GM18511 (cell line): ENCODE measurements at regions not wholly inside any gene's neighbourhood (a gene's known extent, or its start where the extent isn't known, plus 50 kb on each side); places are given as distances from the start of the nearest gene placed in this dataset.

Experiments
- ATAC-seq: cut with Tn5 transposase; IDR thresholded peaks from one replicate; pipeline ENCODE4 v1.9.1; 2021; ENCODE audit warnings: mild to moderate bottlenecking, moderate library complexity; ENCODE audit not compliant: unreplicated experiment

GRCh38 chr15:37165395-37165794 is 65.0 kb upstream of the MEIS2 start:
- ATAC-seq: no peak

DNA sequence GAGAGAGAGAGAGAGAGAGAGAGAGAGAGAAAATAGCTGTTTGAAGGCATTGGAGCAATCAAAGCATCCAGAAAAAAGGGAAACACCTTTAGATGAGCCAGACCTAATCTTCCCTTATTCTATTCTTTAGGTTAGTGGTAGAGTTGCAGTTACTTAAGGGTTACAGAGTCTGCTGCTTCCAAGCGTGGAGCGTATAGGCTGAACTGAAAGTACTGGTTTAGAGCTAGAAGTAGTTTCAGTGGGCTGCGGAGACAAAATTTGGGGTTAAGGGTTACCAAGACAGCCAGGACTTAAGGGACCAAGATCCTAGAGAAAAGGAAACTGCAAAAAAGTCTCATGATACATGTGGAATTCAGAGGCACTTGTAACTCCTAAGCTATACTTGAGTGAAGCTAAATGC is 66.1 kb upstream of the MEIS2 start:
- ATAC-seq: no peak

DNA sequence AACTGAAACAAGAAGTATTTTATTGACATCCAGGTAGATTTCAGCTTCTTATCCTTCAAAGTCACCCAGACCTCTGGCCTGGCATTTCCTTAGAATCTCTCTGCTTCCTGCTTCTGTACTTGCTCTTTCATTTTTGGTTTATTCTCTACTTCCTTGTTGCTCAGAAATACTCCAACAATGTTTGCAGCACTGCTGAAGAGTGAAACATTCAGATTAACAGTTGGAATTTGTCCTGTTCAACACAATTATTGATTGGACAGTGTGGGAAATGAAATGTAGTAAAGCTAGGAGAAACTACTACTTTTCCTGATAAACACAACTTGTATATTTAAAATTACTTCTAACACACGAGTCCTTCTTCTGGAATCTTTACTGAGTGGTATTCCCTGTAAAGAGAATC is 81.0 kb upstream of the MEIS2 start:
- ATAC-seq: no peak

DNA sequence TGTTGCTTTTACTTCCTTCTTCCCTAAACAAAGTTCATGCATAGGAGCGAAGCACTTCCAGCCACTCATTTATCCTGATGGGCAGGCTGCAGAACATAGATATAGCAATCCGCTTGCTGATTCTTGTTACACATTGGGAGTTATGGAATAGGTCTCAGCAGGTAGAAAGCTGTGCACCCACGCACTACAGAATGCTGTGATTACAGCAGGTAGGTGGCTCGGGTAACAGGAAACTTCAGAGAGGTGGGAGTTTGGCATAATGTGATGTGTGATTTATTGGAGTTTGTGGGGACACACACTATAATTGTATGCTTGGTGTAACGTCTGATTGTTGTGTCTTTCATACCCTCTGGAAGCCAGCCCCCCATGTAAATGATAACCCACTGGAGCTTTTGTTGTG is 99.2 kb upstream of the MEIS2 start:
- ATAC-seq: no peak

DNA sequence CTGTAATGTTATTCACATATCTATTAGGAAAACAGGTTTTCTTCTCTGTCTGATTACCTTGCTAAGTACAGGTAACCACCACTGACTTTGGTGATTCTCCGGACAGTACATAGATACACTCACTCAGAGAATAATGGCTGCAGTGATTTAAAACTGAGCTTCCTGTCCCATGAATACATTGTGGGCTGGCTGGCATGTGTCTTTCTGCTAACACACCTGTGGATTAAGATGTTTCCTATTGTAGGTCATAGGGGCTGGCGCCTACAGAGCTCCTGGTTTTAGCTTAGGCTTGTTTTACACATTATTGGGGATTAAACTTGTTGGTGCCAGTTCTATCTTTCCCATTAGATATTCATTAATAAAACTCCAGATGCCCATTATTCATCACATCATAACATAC is 102.7 kb upstream of the MEIS2 start:
- ATAC-seq: no peak

GRCh38 chr15:37204692-37205091 is 104.3 kb upstream of the MEIS2 start:
- no peak for ATAC-seq

DNA sequence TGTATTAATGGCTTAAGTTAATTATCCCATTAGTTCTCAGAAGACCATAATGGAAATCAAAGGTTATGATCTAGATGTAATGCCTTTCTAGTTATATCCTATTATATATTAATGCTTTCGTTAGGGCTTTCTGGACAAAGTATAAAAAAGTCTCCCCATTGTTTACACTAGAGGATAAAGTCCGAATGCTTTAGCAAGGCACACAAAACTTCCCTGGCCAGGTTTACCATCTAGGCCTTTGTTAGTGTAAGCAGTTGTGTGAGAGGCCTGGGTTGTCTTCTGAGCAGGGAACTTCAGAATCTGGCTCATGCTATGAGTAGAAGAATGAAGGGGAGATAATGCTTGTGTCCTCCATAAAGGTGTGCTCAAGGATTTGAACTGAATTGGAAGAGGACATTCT is 106.3 kb upstream of the MEIS2 start:
- ATAC-seq: no peak

GRCh38 chr15:37208146-37209040 is 108.0 kb upstream of the MEIS2 start:
- no peak for ATAC-seq

DNA sequence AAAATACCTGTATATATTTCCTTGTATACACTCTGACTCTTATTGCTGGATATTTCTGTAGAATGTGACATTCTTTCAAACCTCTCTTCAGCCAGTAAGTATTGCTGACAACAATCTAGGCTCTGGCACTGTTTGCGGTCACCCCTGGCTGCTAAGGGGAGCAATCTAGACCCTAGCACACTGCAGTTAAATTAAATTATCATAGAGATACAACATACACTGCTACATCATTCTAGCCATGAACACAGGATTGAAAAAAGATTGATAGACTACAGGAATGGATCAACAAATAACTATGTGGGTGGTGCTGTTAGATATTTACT is 108.7 kb upstream of the MEIS2 start:
- no peak for ATAC-seq

DNA sequence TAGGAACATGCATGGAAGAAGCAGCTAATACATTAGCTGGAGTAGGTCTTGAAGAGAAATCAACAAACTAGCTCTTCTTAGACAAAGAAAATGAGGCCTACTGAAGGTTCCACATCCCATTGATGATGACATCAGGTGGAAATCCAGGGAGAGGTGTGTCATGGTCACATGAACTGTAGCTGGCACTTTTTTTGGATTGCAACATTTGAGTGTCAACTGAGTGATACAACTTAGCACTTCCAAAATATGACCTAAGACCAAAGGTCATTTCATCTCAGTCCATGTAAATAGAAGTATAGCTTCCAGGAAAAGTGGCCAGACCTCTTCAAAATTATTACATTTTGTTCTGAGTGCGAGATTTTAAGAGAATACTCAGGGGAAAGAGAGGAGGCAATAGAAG is 117.2 kb upstream of the MEIS2 start:
- no peak for ATAC-seq

DNA sequence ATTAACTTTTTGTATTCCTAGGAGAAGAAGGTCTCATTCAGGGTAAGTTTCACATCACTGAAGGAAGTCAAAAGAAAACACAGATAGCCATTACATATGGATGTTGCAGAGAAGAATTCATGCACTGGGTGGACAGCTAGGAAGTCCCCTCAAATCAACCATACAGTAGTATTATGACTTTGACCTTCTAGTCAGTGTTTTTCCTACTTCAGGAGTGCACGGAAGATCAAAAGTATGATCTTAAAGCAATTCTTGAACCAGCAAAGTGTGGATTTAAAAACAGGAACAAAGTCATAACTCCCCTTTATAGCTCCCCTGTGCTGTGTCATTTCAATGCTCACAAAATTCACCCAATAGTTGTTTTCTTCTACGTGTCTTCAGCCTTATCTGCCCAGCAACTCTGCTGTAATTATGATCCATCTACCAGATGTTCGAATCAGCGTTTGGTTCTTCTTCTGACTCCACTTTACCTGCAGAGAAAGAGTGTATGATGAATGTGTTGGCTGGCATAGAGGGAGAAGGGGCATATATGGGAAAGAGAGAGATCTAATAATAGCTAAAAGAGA is 118.1 kb upstream of the MEIS2 start:
- ATAC-seq: no peak

DNA sequence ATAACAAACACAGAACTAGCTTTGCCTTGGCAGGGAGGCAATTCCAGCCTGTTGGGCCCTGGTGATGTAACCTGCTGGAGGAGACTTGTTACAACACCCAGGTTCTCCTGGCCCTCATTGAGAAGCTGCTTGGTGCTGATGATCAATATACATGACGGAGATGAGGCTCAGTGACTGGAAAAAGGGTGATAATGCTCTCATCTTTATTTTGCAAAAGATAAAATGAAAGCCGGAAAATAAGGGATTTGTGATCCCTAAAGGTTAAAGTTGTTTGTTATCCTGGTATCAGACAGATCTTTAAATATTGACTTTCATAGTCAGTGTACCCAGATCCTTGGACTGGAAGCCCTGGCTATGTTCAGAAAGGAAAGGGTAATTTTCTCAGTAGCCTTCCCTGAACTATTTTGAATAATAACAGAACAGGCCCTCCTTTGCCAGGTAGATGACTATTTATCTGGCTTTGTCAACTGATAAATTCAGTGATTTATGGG is 118.9 kb upstream of the MEIS2 start:
- ATAC-seq: no peak

DNA sequence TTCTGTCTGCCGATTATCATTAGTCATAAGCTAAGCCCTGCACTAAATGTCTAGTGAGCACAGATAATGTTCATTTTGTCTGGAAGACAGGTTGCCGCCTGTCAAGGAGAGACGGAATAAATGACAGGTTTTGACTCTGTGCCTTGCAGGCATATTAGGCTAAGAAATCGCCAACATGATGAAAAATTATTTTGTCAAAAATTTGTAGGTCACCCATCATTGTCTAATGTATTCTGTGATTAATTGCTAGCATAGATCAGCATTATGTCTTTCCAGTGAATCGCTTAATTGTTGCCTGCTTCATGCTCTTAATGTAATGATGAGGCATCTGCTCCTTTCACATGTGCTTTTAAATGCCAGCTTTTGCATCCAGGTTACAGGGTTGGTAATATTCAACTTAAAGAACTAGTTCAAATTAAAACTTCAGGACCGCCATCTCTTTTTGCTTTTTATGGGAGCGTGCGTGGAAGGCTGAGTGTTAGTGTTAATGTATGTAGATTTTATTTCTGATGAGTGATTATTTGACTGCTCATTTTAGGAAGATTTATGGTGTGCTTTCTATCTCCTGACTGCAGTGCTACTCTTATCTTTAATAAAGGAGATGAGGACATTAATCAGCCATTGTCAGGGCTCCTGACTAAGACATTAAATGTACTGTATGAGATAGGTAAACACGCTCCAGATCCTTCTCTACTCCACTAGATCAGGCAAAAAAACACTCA is 120.8 kb upstream of the MEIS2 start:
- no peak for ATAC-seq

DNA sequence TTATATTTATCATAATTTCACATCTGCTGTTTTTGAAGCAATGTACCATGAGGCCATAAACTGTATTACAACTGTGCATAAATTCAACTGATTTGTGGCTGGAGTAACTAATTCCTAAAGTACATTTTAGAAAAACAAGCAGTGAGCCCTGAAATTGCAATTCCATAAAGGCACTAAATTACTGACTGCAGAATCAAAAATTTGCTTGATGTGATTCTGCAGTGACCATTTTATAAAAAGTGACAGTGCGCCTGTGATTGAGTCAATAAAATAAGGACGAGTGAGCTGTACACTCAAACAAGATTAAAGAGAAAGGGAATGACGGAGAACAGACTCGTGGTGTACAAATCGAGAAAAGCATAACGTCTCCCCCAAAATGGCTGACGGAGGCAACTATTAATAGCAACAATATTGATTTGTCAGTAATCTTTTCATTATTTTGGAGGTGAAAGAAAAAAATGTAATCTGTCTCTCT is 121.4 kb upstream of the MEIS2 start:
- no peak for ATAC-seq

DNA sequence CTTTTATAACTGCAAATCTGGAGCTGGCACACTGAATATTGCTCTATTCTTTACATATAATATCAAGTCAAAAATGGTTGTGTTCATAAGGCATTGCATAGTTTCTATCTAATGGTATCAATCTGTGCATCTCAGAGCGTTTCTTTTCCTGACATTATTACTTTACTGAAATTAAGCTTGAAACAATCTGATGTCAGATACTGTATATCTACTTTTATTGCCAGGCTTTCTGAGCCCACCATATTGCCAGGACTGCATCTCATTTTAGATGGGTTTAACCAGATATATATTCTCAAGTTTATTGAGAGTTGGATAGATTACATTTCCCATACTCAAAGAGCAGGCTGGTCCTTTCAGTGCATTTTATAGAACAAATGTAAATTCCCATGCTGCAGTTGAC is 122.7 kb upstream of the MEIS2 start:
- no peak for ATAC-seq

DNA sequence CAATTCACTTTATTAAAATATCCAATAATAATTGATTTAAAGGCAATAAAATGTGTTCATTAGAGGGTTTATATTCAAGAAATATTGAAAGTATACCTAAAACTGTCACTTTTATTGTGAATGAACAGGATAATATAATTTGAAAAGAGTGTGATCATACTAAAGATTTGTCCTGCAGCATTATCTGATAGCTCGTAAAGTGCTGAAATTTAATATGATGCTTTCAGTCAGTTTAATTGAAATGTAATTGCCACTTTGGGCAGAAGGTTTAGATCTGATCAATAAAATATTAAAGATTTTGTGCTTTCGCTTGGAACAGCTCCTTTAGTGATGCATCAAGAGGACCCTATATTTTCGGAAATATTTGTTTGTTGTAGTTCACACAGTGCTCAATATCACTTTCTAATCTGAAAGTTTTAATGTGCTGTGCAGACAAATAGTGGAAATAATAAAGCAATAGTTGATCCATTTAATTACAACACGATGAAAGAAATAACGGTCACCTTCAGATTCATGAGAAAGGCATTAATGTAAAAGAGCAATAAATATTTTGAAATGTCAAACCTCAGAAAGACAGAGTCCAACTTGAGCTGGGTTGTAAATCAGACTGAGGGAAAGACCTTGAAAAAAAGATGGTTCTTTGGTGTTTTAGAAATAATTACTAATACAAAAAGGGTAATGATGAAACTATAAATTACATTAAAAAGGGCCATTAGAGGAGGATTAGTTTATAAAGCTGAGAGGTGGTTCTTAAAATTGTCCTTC is 129.7 kb upstream of the MEIS2 start:
- no peak for ATAC-seq

DNA sequence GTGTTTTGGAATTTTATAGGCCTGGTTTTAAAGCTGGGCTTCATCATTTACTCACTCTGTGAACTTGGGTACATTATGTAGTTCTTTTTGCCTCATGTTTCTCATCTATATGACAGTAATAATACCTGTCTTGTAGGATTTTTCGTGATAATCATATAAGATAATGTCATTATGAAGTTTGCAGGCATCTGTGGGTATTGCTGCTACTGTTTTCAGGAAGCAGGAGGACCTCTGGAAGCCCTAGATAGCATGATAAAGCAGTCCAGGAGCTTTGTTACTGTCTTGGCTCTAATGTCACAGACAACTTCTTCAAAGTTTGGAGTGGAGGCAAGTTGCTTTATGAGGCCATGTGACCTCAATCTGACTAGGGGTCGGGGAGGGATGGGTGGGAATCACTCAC is 145.0 kb upstream of the MEIS2 start:
- no peak for ATAC-seq

DNA sequence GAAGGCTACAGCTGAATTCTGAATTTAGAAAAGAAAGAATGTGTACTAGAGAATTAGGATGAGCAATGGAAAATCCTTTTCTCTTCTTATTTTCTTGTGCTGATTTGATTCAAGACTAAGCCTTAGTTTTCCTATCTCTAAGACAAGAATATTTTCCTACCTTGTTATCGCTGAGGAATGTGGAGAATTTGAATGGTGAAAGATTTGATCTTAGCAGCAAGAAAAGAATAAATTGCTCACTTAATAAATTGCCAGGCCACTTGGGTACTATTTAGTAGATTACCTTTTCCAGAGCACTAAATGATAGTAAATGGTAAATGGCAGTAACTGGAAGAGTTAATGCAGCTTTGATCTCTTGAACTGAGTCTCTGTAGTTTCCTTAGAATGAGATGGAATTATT is 145.7 kb upstream of the MEIS2 start:
- no peak for ATAC-seq

- ATAC-seq: no peak
Observed at GRCh38 chr15:37246856-37247255, 146.5 kb upstream of the MEIS2 start.

DNA sequence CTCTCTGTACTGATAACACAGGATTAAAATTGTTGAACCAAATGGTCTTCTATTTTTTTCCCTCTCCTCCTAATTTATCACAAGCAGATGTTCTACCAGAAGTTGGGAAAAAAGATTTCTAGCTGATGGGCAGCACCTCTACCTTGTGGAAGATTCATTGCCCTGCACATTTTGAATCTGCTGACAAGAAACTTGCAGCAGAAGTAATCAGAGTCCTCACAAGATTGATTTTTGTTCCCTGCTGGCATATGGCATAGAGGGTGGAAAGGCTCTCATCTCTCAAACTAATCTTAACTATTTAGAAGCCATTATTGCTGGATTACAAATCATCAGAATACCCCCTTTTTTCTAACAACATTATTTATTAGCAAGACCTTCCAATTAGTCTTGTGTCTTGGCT is 148.9 kb upstream of the MEIS2 start:
- ATAC-seq: no peak

GRCh38 chr15:37252530-37252929 is 152.2 kb upstream of the MEIS2 start:
- ATAC-seq: no peak
